Ovary (tissue), 7 donors: ENCODE measurements at regions not wholly inside any gene's neighbourhood (a gene's known extent, or its start where the extent isn't known, plus 50 kb on each side); places are given as distances from the start of the nearest gene placed in this dataset.

Experiments
- DNase-seq, 5 donors: peaks; one replicate each; pipeline ENCODE4 v3.0.0-alpha.2; 2019 to 2020
- H3K27ac ChIP-seq, 2 donors: fragments of 200-600 bp; one replicate each; pipeline versions ENCODE4 v1.5.1 to v1.8.0; 2019 to 2022
- H3K27me3 ChIP-seq: fragments of 200-600 bp; one replicate; pipeline ENCODE4 v1.8.0; 2022
- H3K36me3 ChIP-seq: fragments of 200-600 bp; sonication (generic); one replicate; pipeline ENCODE4 v1.5.1; 2019
- H3K4me1 ChIP-seq: one replicate; pipeline ENCODE4 v1.8.1; 2013; ENCODE audit warnings: mild to moderate bottlenecking, moderate library complexity; ENCODE audit not compliant: insufficient read depth
- H3K4me3 ChIP-seq: fragments of 200-600 bp; sonication (generic); one replicate; pipeline ENCODE4 v1.5.1; 2017
- H3K9me3 ChIP-seq, 2 donors: fragments of 200-600 bp in 1 of 2; sonication (generic) in 1 of 2; one replicate each; pipeline versions ENCODE4 v1.5.1 to v1.8.1; 2013 to 2019; ENCODE audit warnings: mild to moderate bottlenecking in 1 of 2, moderate library complexity in 1 of 2
- CTCF ChIP-seq, 3 donors: fragments of 450-650 bp in 2 of 3; fragments of 200-600 bp in 1 of 3; IDR thresholded peaks; one replicate each; pipeline versions ENCODE4 v1.5.1 to v1.8.0; 2016 to 2022; ENCODE audit warnings: antibody characterized with exemption in 3 of 3, mild to moderate bottlenecking in 1 of 3
- EP300 ChIP-seq: sonication (generic); formaldehyde crosslinking; IDR thresholded peaks from one replicate; pipeline ENCODE4 v1.6.1; 2017; ENCODE audit warnings: antibody characterized with exemption
- POLR2A ChIP-seq: fragments of 450-650 bp; IDR thresholded peaks from one replicate; pipeline ENCODE4 v1.6.1; 2017; ENCODE audit warnings: antibody characterized with exemption, mild to moderate bottlenecking, moderate library complexity
- WGBS, 3 donors: extraction: QIAGEN DNeasy Blood & Tissue Kit in 1 of 3; methylation state at CpG; one replicate each; pipeline versions ENCODE4 v1.1.5 to v1.1.7; 2013 to 2017; 5-methylcytosine and 5-hydroxymethylcytosine counted together
- intact Hi-C, 4 donors: fragments of 100-400 bp; cut with DNase I; formaldehyde crosslinking; loops; one replicate each; pipeline versions ENCODE4 v1.11.0 to v1.15.1; 2022 to 2023
- donor health status: DM: no; HTN: no; CAD: no; lungs with moderate emphysema.
- donor health status: DM: no; HTN: no; CAD: no.
- donor health status: Bipolar disorder and iron deficiency.
- donor health status: DM: no; HTN: no; CAD: no.
- donor health status: DM: yes; HTN: yes; CAD: no.

GRCh38 chr16:14341324-14342225 is 270.5 kb downstream of the MRTFB start:
- no peak for DNase-seq
- Histone ChIP-seq H3K36me3 (no peaks in the 10 kb centered on the region), H3K27ac (no peak overlapping the region), H3K9me3 (no peaks in the 10 kb centered on the region), H3K27me3 (no peaks in the 10 kb centered on the region), H3K4me1 (no peaks in the 10 kb centered on the region), H3K4me3 (no peak overlapping the region)
- TF ChIP-seq EP300 (no peak), POLR2A (no peak)
- 81 to 83% (median 81%) methylated on average over 4 of the region's 4 CpGs for WGBS, 3 donors
- intact Hi-C loops, result no loop called here

GRCh38 chr16:14339694-14340093 is 268.6 kb downstream of the MRTFB start:
- intact Hi-C loops, result no loop called here
- Histone ChIP-seq H3K4me3 (no peak overlapping the region), H3K27ac (no peak overlapping the region), H3K9me3 (no peaks in the 10 kb centered on the region), H3K36me3 (no peaks in the 10 kb centered on the region), H3K4me1 (peaks cover 3% of the 10 kb centered on the region), H3K27me3 (no peaks in the 10 kb centered on the region)
- no peak for DNase-seq
- 88 to 95% (median 89%) methylated on average over 2 of the region's 2 CpGs for WGBS, 3 donors
- TF ChIP-seq EP300, result no peak
- TF ChIP-seq POLR2A, result no peak
- TF ChIP-seq CTCF (IDR thresholded peaks at IDR 0.05), result no peak

- Histone ChIP-seq H3K27me3 (no peaks in the 10 kb centered on the region), H3K9me3 (no peaks in the 10 kb centered on the region), H3K4me3 (no peak overlapping the region), H3K4me1 (peaks cover 3% of the 10 kb centered on the region), H3K36me3 (no peaks in the 10 kb centered on the region), H3K27ac (no peak overlapping the region)
- no peak for DNase-seq
- intact Hi-C loops, result no loop called here
- 79 to 85% (median 79%) methylated on average over 4 of the region's 4 CpGs for WGBS, 3 donors
- no peak for TF ChIP-seq CTCF (IDR thresholded peaks at IDR 0.05)
- no peak for TF ChIP-seq EP300
- TF ChIP-seq POLR2A, result no peak
Measured at GRCh38 chr16:14338969-14339368, 267.9 kb downstream of the MRTFB start.

DNA sequence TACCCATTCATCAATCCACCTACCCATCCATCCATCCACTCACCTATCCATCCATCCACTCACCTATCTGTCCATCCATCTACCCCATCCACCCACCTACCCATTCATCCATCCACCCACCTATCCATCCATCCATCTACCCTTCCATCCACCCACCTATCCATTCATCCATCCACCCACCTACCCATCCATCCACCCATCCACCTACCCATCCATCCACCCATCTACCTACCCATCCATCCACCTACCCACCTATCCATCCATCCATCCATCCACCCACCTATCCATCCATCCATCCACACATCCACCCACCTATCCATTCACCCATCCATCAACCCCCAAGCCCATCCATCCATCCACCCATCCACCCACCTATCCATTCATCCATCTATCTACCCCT is 267.1 kb downstream of the MRTFB start:
- Histone ChIP-seq H3K4me3 (no peak overlapping the region), H3K36me3 (no peaks in the 10 kb centered on the region), H3K4me1 (peaks cover 3% of the 10 kb centered on the region), H3K27ac (no peak overlapping the region), H3K9me3 (no peaks in the 10 kb centered on the region), H3K27me3 (no peaks in the 10 kb centered on the region)
- intact Hi-C loops, result no loop called here
- TF ChIP-seq POLR2A (no peak), EP300 (no peak)
- no peak for DNase-seq

- no peaks in the 10 kb centered on the region for H3K36me3 ChIP-seq
- no peaks in the 10 kb centered on the region for H3K9me3 ChIP-seq
- no peak overlapping the region for H3K4me3 ChIP-seq
- peak in 4 of 5 donors; percentile 22 to 51 (median 31) for DNase-seq
- H3K4me1 ChIP-seq, result peaks cover 3% of the 10 kb centered on the region
- H3K27me3 ChIP-seq, result no peaks in the 10 kb centered on the region
- intact Hi-C loops, result no loop called here
- TF ChIP-seq CTCF (IDR thresholded peaks at IDR 0.05) (no peak), POLR2A (no peak), EP300 (no peak)
- 21 to 36% (median 28%) methylated on average over 22 of the region's 22 CpGs for whole genome bisulfite sequencing, 3 donors
- no peak overlapping the region for H3K27ac ChIP-seq
Measured at GRCh38 chr16:14337303-14338191, 266.4 kb downstream of the MRTFB start.
